WI38 (cell line): ENCODE measurements at regions not wholly inside any gene's neighbourhood (a gene's known extent, or its start where the extent isn't known, plus 50 kb on each side); places are given as distances from the start of the nearest gene placed in this dataset.
"Not testable (repeated sequence)": the region's sequence is repeated elsewhere in the genome, so short reads cannot be mapped to it uniquely, and the experiment has no call there.

ENCODE experiments used
- H3K4me3 ChIP-seq: 2 replicates; pipeline ENCODE4 v1.5.1; 2011; ENCODE audit warnings: low read depth, mild to moderate bottlenecking, control low read depth, low read length
- CTCF ChIP-seq: IDR thresholded peaks from 2 replicates; pipeline ENCODE4 v1.5.1; 2012; ENCODE audit warnings: low read depth, mild to moderate bottlenecking, control low read depth, low read length

- H3K4me3 ChIP-seq: no peak overlapping the region
- TF ChIP-seq CTCF: no peak
These were observed 203.4 kb downstream of the TBC1D2B start for GRCh38 chr15:77874063-77874462.

GRCh38 chr15:77872521-77873425 is 204.7 kb downstream of the TBC1D2B start:
- not testable (repeated sequence) for H3K4me3 ChIP-seq

DNA sequence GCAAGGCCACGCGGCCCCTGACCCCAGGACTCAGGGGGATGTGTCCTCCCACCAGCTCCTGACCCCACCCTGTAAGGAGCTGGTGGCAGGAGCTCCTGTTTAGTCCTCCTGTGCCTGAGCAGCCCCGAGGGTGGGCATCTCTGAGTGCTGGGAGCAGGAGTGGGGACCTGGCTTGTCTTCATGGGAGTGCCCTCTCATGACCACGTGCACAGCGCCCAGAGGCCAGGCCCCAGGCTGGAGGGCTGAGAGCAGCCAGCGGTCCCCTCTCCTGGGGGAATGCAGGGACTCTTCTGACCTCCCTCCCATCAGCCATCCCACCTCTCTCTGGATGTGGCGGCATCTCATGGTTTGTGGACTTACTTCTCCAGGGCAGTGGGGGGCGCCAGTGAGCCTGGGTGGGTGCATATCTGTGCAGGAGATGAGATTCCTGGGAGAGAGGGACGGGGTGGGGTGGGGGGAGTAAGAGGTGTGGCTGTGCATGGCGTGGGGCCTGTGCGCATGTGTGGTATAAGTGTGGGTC is 205.6 kb downstream of the TBC1D2B start:
- H3K4me3 ChIP-seq: no peak overlapping the region
- TF ChIP-seq CTCF: 0 out of 2 replicates have a peak, but pooled peaks have one; percentile 7

- no peak overlapping the region for H3K4me3 ChIP-seq
- peak; percentile 80 for TF ChIP-seq CTCF
These were observed 207.1 kb downstream of the TBC1D2B start for GRCh38 chr15:77870195-77871065.

GRCh38 chr15:77869021-77869895 is 208.3 kb downstream of the TBC1D2B start:
- no peak for TF ChIP-seq CTCF

DNA sequence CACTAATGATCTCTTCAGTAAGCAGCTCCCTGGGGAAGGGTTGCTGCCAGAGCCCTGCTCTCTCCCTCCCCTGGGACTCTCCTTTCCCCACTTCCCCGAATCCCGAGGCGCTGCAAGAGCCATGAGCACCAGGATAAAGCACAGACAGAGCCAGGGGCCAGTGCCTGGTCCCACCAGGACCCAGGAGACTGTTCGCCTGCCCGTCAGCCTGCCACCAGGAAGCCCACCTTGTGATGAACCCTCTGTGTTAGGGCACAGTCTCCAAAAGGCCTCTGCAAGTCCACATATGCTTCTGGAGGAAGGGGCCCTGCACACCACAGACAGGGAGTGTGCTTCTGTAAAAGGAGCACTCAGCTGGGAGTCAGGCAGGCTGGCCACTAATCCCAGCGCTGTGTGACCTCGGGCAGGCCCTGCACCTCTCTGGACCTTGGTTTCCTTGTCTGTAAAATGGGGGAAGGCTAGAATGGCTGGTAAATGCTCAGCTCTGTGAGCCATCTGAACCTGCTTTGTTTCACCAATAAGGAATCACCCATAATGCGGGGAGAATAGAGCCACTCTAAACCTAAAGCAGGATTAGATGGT is 209.4 kb downstream of the TBC1D2B start:
- not testable (repeated sequence) for H3K4me3 ChIP-seq

More at GRCh38 chr15:77869021-77869895, 208.3 kb downstream of the TBC1D2B start:
- no peak overlapping the region for H3K4me3 ChIP-seq

DNA sequence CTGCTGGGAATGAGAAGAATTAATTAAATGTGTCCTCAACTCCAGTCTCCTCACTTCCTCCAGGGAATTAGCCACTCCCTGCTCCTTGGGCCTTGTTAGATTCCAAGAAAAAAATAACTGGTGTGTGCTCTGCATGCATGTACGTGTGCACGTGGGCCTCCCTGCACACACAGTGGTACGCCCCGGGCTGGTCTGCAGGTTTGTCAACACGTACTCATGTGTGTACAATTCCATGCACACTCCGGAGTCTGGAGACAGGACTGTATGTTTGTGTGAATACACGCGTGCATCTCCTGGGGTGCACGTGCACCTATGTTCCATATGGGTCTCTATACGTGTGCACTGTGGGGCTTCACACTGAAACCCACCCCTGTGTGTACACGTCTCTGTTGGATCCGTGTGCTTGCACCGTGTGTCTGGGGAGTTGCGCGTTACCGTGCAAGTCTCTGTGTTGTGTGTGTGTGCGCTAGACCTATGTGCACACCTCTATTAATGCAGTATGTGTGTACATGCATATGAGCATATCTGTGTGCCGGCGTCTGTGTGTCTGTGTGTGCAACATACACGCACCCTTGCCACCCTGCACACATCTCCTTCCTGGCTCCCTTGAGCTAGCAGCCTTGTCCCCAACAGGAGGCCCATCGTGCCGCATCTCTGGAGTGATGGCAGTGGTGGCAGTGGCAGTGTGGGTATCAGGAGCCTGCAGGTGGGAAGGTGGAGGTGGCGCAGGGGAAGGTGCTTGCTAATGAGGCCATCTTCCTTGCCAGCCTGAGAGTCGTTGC is 210.1 kb downstream of the TBC1D2B start:
- no peak for TF ChIP-seq CTCF
- H3K4me3 ChIP-seq: no peak overlapping the region
